ENCODE measurements at regions not wholly inside any gene's neighbourhood (a gene's known extent, or its start where the extent isn't known, plus 50 kb on each side); places are given as distances from the start of the nearest gene placed in this dataset.

- H3K36me3 ChIP-seq: no peaks in the 10 kb centered on the region
- no peak overlapping the region for H3K27ac ChIP-seq
- H3K27me3 ChIP-seq: no peaks in the 10 kb centered on the region
- intact Hi-C loops (cut with DNase I; ENCODE audit: low total_unique reads): loop anchor here (1.0 kb wide), 1 partner anchor 36 kb away; no protein-coding TSS in a partner anchor
- no peak for DNase-seq (ENCODE audit: low spot score in 2 of 2)
- H3K9me3 ChIP-seq: no peaks in the 10 kb centered on the region
- H3K4me3 ChIP-seq: no peak overlapping the region
- H3K4me1 ChIP-seq: no peaks in the 10 kb centered on the region
- TF ChIP-seq CTCF (IDR thresholded peaks at IDR 0.05) (no peak), POLR2AphosphoS5 (IDR thresholded peaks at IDR 0.05) (no peak), POLR2A (IDR thresholded peaks at IDR 0.05) (no peak)
These were observed 524.1 kb upstream of the TBX3 start for GRCh38 chr12:115208098-115208497.

- DNase-seq (ENCODE audit: low spot score in 2 of 2): no peak
- Histone ChIP-seq H3K27ac (no peak overlapping the region), H3K4me3 (no peak overlapping the region), H3K27me3 (no peaks in the 10 kb centered on the region), H3K4me1 (no peaks in the 10 kb centered on the region), H3K36me3 (no peaks in the 10 kb centered on the region), H3K9me3 (no peaks in the 10 kb centered on the region)
- intact Hi-C loops (cut with DNase I; ENCODE audit: low total_unique reads): no loop called here
- no peak for TF ChIP-seq CTCF (IDR thresholded peaks at IDR 0.05)
- TF ChIP-seq POLR2AphosphoS5 (IDR thresholded peaks at IDR 0.05): no peak
- TF ChIP-seq POLR2A (IDR thresholded peaks at IDR 0.05): no peak
These were observed 523.4 kb upstream of the TBX3 start for GRCh38 chr12:115207216-115207915.

GRCh38 chr12:115206801-115207200 is 522.8 kb upstream of the TBX3 start:
- Histone ChIP-seq H3K9me3 (no peaks in the 10 kb centered on the region), H3K4me3 (no peak overlapping the region), H3K27ac (no peak overlapping the region), H3K36me3 (no peaks in the 10 kb centered on the region), H3K4me1 (no peaks in the 10 kb centered on the region), H3K27me3 (no peaks in the 10 kb centered on the region)
- intact Hi-C loops (cut with DNase I; ENCODE audit: low total_unique reads): no loop called here
- no peak for DNase-seq (ENCODE audit: low spot score in 2 of 2)
- TF ChIP-seq POLR2A (IDR thresholded peaks at IDR 0.05): no peak
- TF ChIP-seq POLR2AphosphoS5 (IDR thresholded peaks at IDR 0.05): no peak
- TF ChIP-seq CTCF (IDR thresholded peaks at IDR 0.05): no peak

- TF ChIP-seq POLR2AphosphoS5 (IDR thresholded peaks at IDR 0.05) (no peak), POLR2A (IDR thresholded peaks at IDR 0.05) (no peak), CTCF (IDR thresholded peaks at IDR 0.05) (no peak)
- H3K4me3 ChIP-seq: no peak overlapping the region
- no peak overlapping the region for H3K27ac ChIP-seq
- H3K4me1 ChIP-seq: no peaks in the 10 kb centered on the region
- no peaks in the 10 kb centered on the region for H3K9me3 ChIP-seq
- H3K36me3 ChIP-seq: no peaks in the 10 kb centered on the region
- no peaks in the 10 kb centered on the region for H3K27me3 ChIP-seq
- intact Hi-C loops (cut with DNase I; ENCODE audit: low total_unique reads): no loop called here
- no peak for DNase-seq (ENCODE audit: low spot score in 2 of 2)
These were observed 521.9 kb upstream of the TBX3 start for GRCh38 chr12:115205755-115206308.

GRCh38 chr12:115204957-115205754 is 521.2 kb upstream of the TBX3 start:
- intact Hi-C loops (cut with DNase I; ENCODE audit: low total_unique reads): no loop called here
- H3K27ac ChIP-seq: no peak overlapping the region
- no peaks in the 10 kb centered on the region for H3K9me3 ChIP-seq
- H3K4me3 ChIP-seq: no peak overlapping the region
- no peak for DNase-seq (ENCODE audit: low spot score in 2 of 2)
- TF ChIP-seq POLR2AphosphoS5 (IDR thresholded peaks at IDR 0.05) (no peak), CTCF (IDR thresholded peaks at IDR 0.05) (no peak), POLR2A (IDR thresholded peaks at IDR 0.05) (no peak)
- no peaks in the 10 kb centered on the region for H3K27me3 ChIP-seq
- no peaks in the 10 kb centered on the region for H3K4me1 ChIP-seq
- no peaks in the 10 kb centered on the region for H3K36me3 ChIP-seq
